ENCODE measurements at regions not wholly inside any gene's neighbourhood (a gene's known extent, or its start where the extent isn't known, plus 50 kb on each side); places are given as distances from the start of the nearest gene placed in this dataset.

DNA sequence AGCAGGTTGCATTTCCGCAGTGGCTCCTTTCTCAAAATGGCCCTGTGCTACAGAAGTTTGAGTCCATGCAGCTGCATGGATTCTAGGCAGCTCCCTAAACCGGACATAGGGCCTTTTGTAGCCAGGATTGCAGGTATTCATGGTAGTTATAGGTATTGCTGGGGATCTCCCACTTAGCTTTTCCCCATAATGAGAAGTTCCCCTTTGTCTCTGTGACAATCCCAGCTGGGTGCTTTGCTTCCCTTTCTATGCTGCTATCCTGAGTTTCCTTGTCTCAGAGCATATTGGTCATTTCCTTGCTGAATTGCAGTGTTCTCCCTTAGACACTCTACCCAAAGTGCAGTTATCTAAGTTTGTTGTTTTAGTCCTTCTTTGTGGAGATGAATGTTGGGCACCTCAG, 120.9 kb upstream of the MIS18BP1 start:
- Histone ChIP-seq H4K20me1 (ENCODE audit: insufficient read depth) (no peaks in the 10 kb centered on the region), H2AFZ (ENCODE audit: low read depth, low read length) (no peak overlapping the region), H3K9me2 (ENCODE audit: insufficient read depth, low read length) (no peaks in the 10 kb centered on the region), H3K4me2 (ENCODE audit: low read length) (no peak overlapping the region), H3K9ac (ENCODE audit: low read length) (no peak overlapping the region), H3K79me2 (replicated peaks; ENCODE audit: insufficient read depth, low read length) (no peaks in the 10 kb centered on the region), H3K4me3 (ENCODE audit: low read length) (no peak overlapping the region), H3K27me3 (ENCODE audit: insufficient read depth, low read depth, low read length) (no peaks in the 10 kb centered on the region), H3K27ac (ENCODE audit: low read length) (no peak overlapping the region), H3K9me3 (ENCODE audit: low read length) (no peaks in the 10 kb centered on the region), H3K36me3 (ENCODE audit: insufficient read depth, low read length) (no peaks in the 10 kb centered on the region), H3F3A (ENCODE audit: insufficient read depth, low read length, poor library complexity, severe bottlenecking) (no peaks in the 10 kb centered on the region)
- TF ChIP-seq EZH2 (IDR thresholded peaks at IDR 0.05; ENCODE audit: borderline replicate concordance, insufficient read depth, low read length, poor library complexity, severe bottlenecking) = no peak
- no peak for TF ChIP-seq TAF1 (IDR thresholded peaks at IDR 0.05; ENCODE audit: low read depth)
- no peak for TF ChIP-seq POLR2AphosphoS5 (IDR thresholded peaks at IDR 0.05)
- TF ChIP-seq MXI1 (conservative IDR thresholded peaks at IDR 0.05; ENCODE audit: poor library complexity, severe bottlenecking) = no peak
- no peak for TF ChIP-seq SMC3 (conservative IDR thresholded peaks at IDR 0.05; ENCODE audit: poor library complexity)
- TF ChIP-seq, protein P1, sequence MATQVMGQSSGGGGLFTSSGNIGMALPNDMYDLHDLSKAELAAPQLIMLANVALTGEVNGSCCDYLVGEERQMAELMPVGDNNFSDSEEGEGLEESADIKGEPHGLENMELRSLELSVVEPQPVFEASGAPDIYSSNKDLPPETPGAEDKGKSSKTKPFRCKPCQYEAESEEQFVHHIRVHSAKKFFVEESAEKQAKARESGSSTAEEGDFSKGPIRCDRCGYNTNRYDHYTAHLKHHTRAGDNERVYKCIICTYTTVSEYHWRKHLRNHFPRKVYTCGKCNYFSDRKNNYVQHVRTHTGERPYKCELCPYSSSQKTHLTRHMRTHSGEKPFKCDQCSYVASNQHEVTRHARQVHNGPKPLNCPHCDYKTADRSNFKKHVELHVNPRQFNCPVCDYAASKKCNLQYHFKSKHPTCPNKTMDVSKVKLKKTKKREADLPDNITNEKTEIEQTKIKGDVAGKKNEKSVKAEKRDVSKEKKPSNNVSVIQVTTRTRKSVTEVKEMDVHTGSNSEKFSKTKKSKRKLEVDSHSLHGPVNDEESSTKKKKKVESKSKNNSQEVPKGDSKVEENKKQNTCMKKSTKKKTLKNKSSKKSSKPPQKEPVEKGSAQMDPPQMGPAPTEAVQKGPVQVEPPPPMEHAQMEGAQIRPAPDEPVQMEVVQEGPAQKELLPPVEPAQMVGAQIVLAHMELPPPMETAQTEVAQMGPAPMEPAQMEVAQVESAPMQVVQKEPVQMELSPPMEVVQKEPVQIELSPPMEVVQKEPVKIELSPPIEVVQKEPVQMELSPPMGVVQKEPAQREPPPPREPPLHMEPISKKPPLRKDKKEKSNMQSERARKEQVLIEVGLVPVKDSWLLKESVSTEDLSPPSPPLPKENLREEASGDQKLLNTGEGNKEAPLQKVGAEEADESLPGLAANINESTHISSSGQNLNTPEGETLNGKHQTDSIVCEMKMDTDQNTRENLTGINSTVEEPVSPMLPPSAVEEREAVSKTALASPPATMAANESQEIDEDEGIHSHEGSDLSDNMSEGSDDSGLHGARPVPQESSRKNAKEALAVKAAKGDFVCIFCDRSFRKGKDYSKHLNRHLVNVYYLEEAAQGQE (IDR thresholded peaks at IDR 0.05; ENCODE audit: borderline replicate concordance) = no peak
- no peak for TF ChIP-seq CTCF (IDR thresholded peaks at IDR 0.05; ENCODE audit: poor library complexity, severe bottlenecking)
- TF ChIP-seq EP300 (conservative IDR thresholded peaks at IDR 0.05; ENCODE audit: poor library complexity, severe bottlenecking) = no peak
- TF ChIP-seq RAD21 (conservative IDR thresholded peaks at IDR 0.05) = no peak

- no peaks in the 10 kb centered on the region for H4K20me1 ChIP-seq (ENCODE audit: insufficient read depth)
- H2AFZ ChIP-seq (ENCODE audit: low read depth, low read length) = no peak overlapping the region
- no peaks in the 10 kb centered on the region for H3F3A ChIP-seq (ENCODE audit: insufficient read depth, low read length, poor library complexity, severe bottlenecking)
- no peaks in the 10 kb centered on the region for H3K36me3 ChIP-seq (ENCODE audit: insufficient read depth, low read length)
- H3K4me3 ChIP-seq (ENCODE audit: low read length) = no peak overlapping the region
- H3K4me2 ChIP-seq (ENCODE audit: low read length) = no peak overlapping the region
- H3K27ac ChIP-seq (ENCODE audit: low read length) = no peak overlapping the region
- H3K9me3 ChIP-seq (ENCODE audit: low read length) = no peaks in the 10 kb centered on the region
- H3K79me2 ChIP-seq (replicated peaks; ENCODE audit: insufficient read depth, low read length) = no peaks in the 10 kb centered on the region
- no peaks in the 10 kb centered on the region for H3K27me3 ChIP-seq (ENCODE audit: insufficient read depth, low read depth, low read length)
- no peaks in the 10 kb centered on the region for H3K9me2 ChIP-seq (ENCODE audit: insufficient read depth, low read length)
- H3K9ac ChIP-seq (ENCODE audit: low read length) = no peak overlapping the region
- TF ChIP-seq EZH2 (IDR thresholded peaks at IDR 0.05; ENCODE audit: borderline replicate concordance, insufficient read depth, low read length, poor library complexity, severe bottlenecking) (no peak), CTCF (IDR thresholded peaks at IDR 0.05; ENCODE audit: poor library complexity, severe bottlenecking) (no peak), TAF1 (IDR thresholded peaks at IDR 0.05; ENCODE audit: low read depth) (no peak), RAD21 (conservative IDR thresholded peaks at IDR 0.05) (no peak), MXI1 (conservative IDR thresholded peaks at IDR 0.05; ENCODE audit: poor library complexity, severe bottlenecking) (no peak), POLR2AphosphoS5 (IDR thresholded peaks at IDR 0.05) (no peak), EP300 (conservative IDR thresholded peaks at IDR 0.05; ENCODE audit: poor library complexity, severe bottlenecking) (no peak)
These were observed 111.7 kb upstream of the MIS18BP1 start for GRCh38 chr14:45364565-45365156.

Measured in neural cell (in vitro differentiated cells).